Muscle of back (tissue), 3 donors: ENCODE measurements at regions not wholly inside any gene's neighbourhood (a gene's known extent, or its start where the extent isn't known, plus 50 kb on each side); places are given as distances from the start of the nearest gene placed in this dataset.
A peak's percentile ranks its signal among the peaks of the same experiment; 100 is the strongest.
"Not testable (repeated sequence)": the region's sequence is repeated elsewhere in the genome, so short reads cannot be mapped to it uniquely, and the experiment has no call there.

Experiments used
- DNase-seq, 3 donors: peaks; one replicate each; pipeline versions ENCODE4 v3.0.0 to v3.0.0-alpha.2; 2013

- not testable (repeated sequence) for DNase-seq
Measured at GRCh38 chr2:51894584-51894983, 862.7 kb upstream of the NRXN1 start.

- DNase-seq, result no peak
Measured at GRCh38 chr2:51888120-51888519, 856.2 kb upstream of the NRXN1 start.

GRCh38 chr2:51881673-51882072 lies 849.7 kb upstream of the NRXN1 start:
- DNase-seq, result no peak

- no peak for DNase-seq
Measured at GRCh38 chr2:51880153-51880552, 848.2 kb upstream of the NRXN1 start.

- DNase-seq, result no peak
Measured at GRCh38 chr2:51866361-51866760, 834.4 kb upstream of the NRXN1 start.

GRCh38 chr2:51859260-51859659 lies 827.3 kb upstream of the NRXN1 start:
- no peak for DNase-seq

- no peak for DNase-seq
Measured at GRCh38 chr2:51855683-51856082, 823.8 kb upstream of the NRXN1 start.

GRCh38 chr2:51846796-51847195 lies 814.9 kb upstream of the NRXN1 start:
- no peak for DNase-seq

- no peak for DNase-seq
Measured at GRCh38 chr2:51846018-51846417, 814.1 kb upstream of the NRXN1 start.

GRCh38 chr2:51844596-51844995 lies 812.7 kb upstream of the NRXN1 start:
- no peak for DNase-seq

- DNase-seq, result no peak
Measured at GRCh38 chr2:51829477-51829876, 797.5 kb upstream of the NRXN1 start.

GRCh38 chr2:51825823-51826222 lies 793.9 kb upstream of the NRXN1 start:
- no peak for DNase-seq

GRCh38 chr2:51813247-51813646 lies 781.3 kb upstream of the NRXN1 start:
- DNase-seq, result peak in 1 of 3 donors; percentile 37

- peak in 1 of 3 donors; percentile 39 for DNase-seq
Measured at GRCh38 chr2:51812138-51812866, 780.4 kb upstream of the NRXN1 start.

GRCh38 chr2:51810197-51810596 lies 778.3 kb upstream of the NRXN1 start:
- DNase-seq, result no peak

- DNase-seq, result no peak
Measured at GRCh38 chr2:51807229-51807628, 775.3 kb upstream of the NRXN1 start.

- no peak for DNase-seq
Measured at GRCh38 chr2:51795248-51795888, 763.4 kb upstream of the NRXN1 start.

GRCh38 chr2:51791496-51791895 lies 759.6 kb upstream of the NRXN1 start:
- no peak for DNase-seq

GRCh38 chr2:51790854-51791253 lies 758.9 kb upstream of the NRXN1 start:
- no peak for DNase-seq

GRCh38 chr2:51789918-51790317 lies 758.0 kb upstream of the NRXN1 start:
- peak in 1 of 3 donors; percentile 13 for DNase-seq

- DNase-seq, result peak; percentile 72 to 89 (median 74)
Measured at GRCh38 chr2:51782921-51783765, 751.2 kb upstream of the NRXN1 start.

- DNase-seq, result no peak
Measured at GRCh38 chr2:51781691-51782090, 749.8 kb upstream of the NRXN1 start.

GRCh38 chr2:51780353-51780752 lies 748.4 kb upstream of the NRXN1 start:
- DNase-seq, result no peak
